GM18499 (cell line): ENCODE measurements at regions not wholly inside any gene's neighbourhood (a gene's known extent, or its start where the extent isn't known, plus 50 kb on each side); places are given as distances from the start of the nearest gene placed in this dataset.
"Not testable (repeated sequence)": the region's sequence is repeated elsewhere in the genome, so short reads cannot be mapped to it uniquely, and the experiment has no call there.

Experiments
- ATAC-seq: cut with Tn5 transposase; IDR thresholded peaks from one replicate; pipeline ENCODE4 v1.9.1; 2021; ENCODE audit warnings: moderate number of reproducible peaks; ENCODE audit not compliant: insufficient read depth, unreplicated experiment

- no peak for ATAC-seq
Measured at GRCh38 chr5:107021575-107021974, 649.2 kb downstream of the EFNA5 start.

- ATAC-seq: no peak
Measured at GRCh38 chr5:107020626-107021025, 650.1 kb downstream of the EFNA5 start.

- no peak for ATAC-seq
Measured at GRCh38 chr5:107017616-107018015, 653.1 kb downstream of the EFNA5 start.

- no peak for ATAC-seq
Measured at GRCh38 chr5:107012371-107012770, 658.4 kb downstream of the EFNA5 start.

- ATAC-seq: no peak
Measured at GRCh38 chr5:107011605-107012004, 659.1 kb downstream of the EFNA5 start.

- no peak for ATAC-seq
Measured at GRCh38 chr5:107010060-107010459, 660.7 kb downstream of the EFNA5 start.

GRCh38 chr5:107005653-107006052 is 665.1 kb downstream of the EFNA5 start:
- no peak for ATAC-seq

- no peak for ATAC-seq
Measured at GRCh38 chr5:107005161-107005560, 665.6 kb downstream of the EFNA5 start.

- no peak for ATAC-seq
Measured at GRCh38 chr5:107002115-107002514, 668.6 kb downstream of the EFNA5 start.

- not testable (repeated sequence) for ATAC-seq
Measured at GRCh38 chr5:106999506-106999905, 671.2 kb downstream of the EFNA5 start.

GRCh38 chr5:106986006-106986405 is 684.7 kb downstream of the EFNA5 start:
- no peak for ATAC-seq

GRCh38 chr5:106985174-106985573 is 685.6 kb downstream of the EFNA5 start:
- no peak for ATAC-seq

- not testable (repeated sequence) for ATAC-seq
Measured at GRCh38 chr5:106979178-106979577, 691.6 kb downstream of the EFNA5 start.

- not testable (repeated sequence) for ATAC-seq
Measured at GRCh38 chr5:106978582-106979165, 692.1 kb downstream of the EFNA5 start.

- no peak for ATAC-seq
Measured at GRCh38 chr5:106976363-106976762, 694.4 kb downstream of the EFNA5 start.

- no peak for ATAC-seq
Measured at GRCh38 chr5:106974272-106974671, 696.5 kb downstream of the EFNA5 start.

- ATAC-seq: no peak
Measured at GRCh38 chr5:106966686-106967315, 703.9 kb downstream of the EFNA5 start.

GRCh38 chr5:106964132-106964531 is 706.6 kb downstream of the EFNA5 start:
- no peak for ATAC-seq

- ATAC-seq: no peak
Measured at GRCh38 chr5:106963630-106964029, 707.1 kb downstream of the EFNA5 start.

GRCh38 chr5:106962464-106963230 is 708.1 kb downstream of the EFNA5 start:
- no peak for ATAC-seq

GRCh38 chr5:106959387-106959786 is 711.4 kb downstream of the EFNA5 start:
- ATAC-seq: no peak
